PFSK-1 (cell line): ENCODE measurements at regions not wholly inside any gene's neighbourhood (a gene's known extent, or its start where the extent isn't known, plus 50 kb on each side); places are given as distances from the start of the nearest gene placed in this dataset.

Experiments
- POLR2AphosphoS5 ChIP-seq: IDR thresholded peaks from 2 replicates; pipeline ENCODE4 v1.6.1; 2012; ENCODE audit warnings: low read depth, mild to moderate bottlenecking, control low read depth, low read length, moderate library complexity
- SIN3A ChIP-seq: IDR thresholded peaks from 2 replicates; pipeline ENCODE4 v1.6.1; 2012; ENCODE audit warnings: mild to moderate bottlenecking, low read length, moderate library complexity, borderline replicate concordance; ENCODE audit not compliant: insufficient read depth
- TAF1 ChIP-seq: IDR thresholded peaks from 2 replicates; pipeline ENCODE4 v1.6.1; 2012; ENCODE audit warnings: low read length, control low read depth, borderline replicate concordance; ENCODE audit not compliant: insufficient read depth

GRCh38 chr9:115983366-115983765 is 170.2 kb upstream of the PAPPA start:
- TF ChIP-seq POLR2AphosphoS5 (no peak), TAF1 (no peak), SIN3A (no peak)
